Stimulated activated CD8-positive, alpha-beta memory T cell treated with anti-CD3 and anti-CD28 coated beads, Interleukin-15, amount 100 ng/mL, for 1 hour (primary cell): ENCODE measurements at regions not wholly inside any gene's neighbourhood (a gene's known extent, or its start where the extent isn't known, plus 50 kb on each side); places are given as distances from the start of the nearest gene placed in this dataset.
"Not testable (repeated sequence)": the region's sequence is repeated elsewhere in the genome, so short reads cannot be mapped to it uniquely, and the experiment has no call there.

Experiments
- DNase-seq: peaks from one replicate; pipeline ENCODE4 v3.0.0-alpha.2; 2020; ENCODE audit warnings: low read depth

GRCh38 chr6:11384531-11385309 lies 152.3 kb upstream of the NEDD9 start:
- DNase-seq: no peak

- DNase-seq: peak; percentile 31
These were observed 149.5 kb upstream of the NEDD9 start for GRCh38 chr6:11381801-11382513.

GRCh38 chr6:11380969-11381744 lies 148.7 kb upstream of the NEDD9 start:
- no peak for DNase-seq

- DNase-seq: no peak
These were observed 148.1 kb upstream of the NEDD9 start for GRCh38 chr6:11380549-11380948.

GRCh38 chr6:11379805-11380204 lies 147.3 kb upstream of the NEDD9 start:
- no peak for DNase-seq

- DNase-seq: no peak
These were observed 146.2 kb upstream of the NEDD9 start for GRCh38 chr6:11378639-11379038.

- no peak for DNase-seq
These were observed 141.9 kb upstream of the NEDD9 start for GRCh38 chr6:11374036-11375010.

- DNase-seq: no peak
These were observed 140.7 kb upstream of the NEDD9 start for GRCh38 chr6:11373208-11373607.

- DNase-seq: not testable (repeated sequence)
These were observed 139.8 kb upstream of the NEDD9 start for GRCh38 chr6:11372186-11372790.

GRCh38 chr6:11370191-11371018 lies 137.9 kb upstream of the NEDD9 start:
- DNase-seq: no peak

- no peak for DNase-seq
These were observed 136.3 kb upstream of the NEDD9 start for GRCh38 chr6:11368760-11369159.

GRCh38 chr6:11368264-11368663 lies 135.8 kb upstream of the NEDD9 start:
- no peak for DNase-seq

GRCh38 chr6:11367638-11368199 lies 135.3 kb upstream of the NEDD9 start:
- no peak for DNase-seq

- DNase-seq: no peak
These were observed 134.6 kb upstream of the NEDD9 start for GRCh38 chr6:11366934-11367637.

- DNase-seq: no peak
These were observed 133.9 kb upstream of the NEDD9 start for GRCh38 chr6:11366183-11366933.

- no peak for DNase-seq
These were observed 132.5 kb upstream of the NEDD9 start for GRCh38 chr6:11364971-11365397.

GRCh38 chr6:11363881-11364576 lies 131.6 kb upstream of the NEDD9 start:
- no peak for DNase-seq

GRCh38 chr6:11362564-11362963 lies 130.1 kb upstream of the NEDD9 start:
- no peak for DNase-seq
